SK-N-SH (cell line): ENCODE measurements at regions not wholly inside any gene's neighbourhood (a gene's known extent, or its start where the extent isn't known, plus 50 kb on each side); places are given as distances from the start of the nearest gene placed in this dataset.

ENCODE experiments used
- CTCF ChIA-PET: fragments of 300-600, 350-600 bp; formaldehyde crosslinking; extraction: SDS; loops from one replicate; lab custom pipeline; 2021; lab: Yijun Ruan, JAX
- POLR2A ChIA-PET: fragments of 350-600 bp; sonication (Branson Sonifier 250); formaldehyde crosslinking; extraction: SDS; loops from one replicate; lab custom pipeline; 2020; ENCODE audit warnings: antibody characterized with exemption, inconsistent platforms; lab: Yijun Ruan, JAX
- DNase-seq: peaks from one replicate; pipeline ENCODE4 v3.0.0; 2012
- H2AFZ ChIP-seq: fragments of 200-600 bp; sonication (generic); 2 replicates; pipeline ENCODE4 v1.8.1; 2016; ENCODE audit warnings: antibody characterized with exemption, mild to moderate bottlenecking, low read depth
- H3F3A ChIP-seq: fragments of 200-600 bp; sonication (generic); replicated peaks from 2 replicates; pipeline ENCODE3; 2016; ENCODE audit warnings: antibody characterized with exemption, mild to moderate bottlenecking; ENCODE audit not compliant: insufficient read depth
- H3K27ac ChIP-seq, 2 experiments: fragments of 200-500 bp in 1 of 2; fragments of 200-600 bp in 1 of 2; sonication (Bioruptor generic) in 1 of 2; sonication (generic), shearing (Covaris generic) in 1 of 2; 2 replicates each; pipeline versions ENCODE4 v1.5.1 to v1.6.1; 2014 to 2016; ENCODE audit warnings: low read depth in 2 of 2, inconsistent platforms in 1 of 2, low read length in 1 of 2, mild to moderate bottlenecking in 1 of 2, mixed read lengths in 1 of 2
- H3K27me3 ChIP-seq: fragments of 200-600 bp; sonication (generic), shearing (Covaris generic); 2 replicates; pipeline ENCODE4 v1.6.1; 2016; ENCODE audit warnings: mixed run types; ENCODE audit not compliant: insufficient read depth
- H3K36me3 ChIP-seq, 2 experiments: fragments of 200-500 bp in 1 of 2; fragments of 200-600 bp in 1 of 2; sonication (Bioruptor generic) in 1 of 2; sonication (generic) in 1 of 2; replicated peaks in 1 of 2; 2 replicates each; pipeline versions ENCODE3 to v1.5.1; 2014 to 2016; ENCODE audit warnings: low read length in 1 of 2, mild to moderate bottlenecking in 1 of 2; ENCODE audit not compliant: insufficient read depth in 2 of 2, control insufficient read depth in 1 of 2
- H3K4me1 ChIP-seq, 2 experiments: fragments of 200-500 bp in 1 of 2; fragments of 200-600 bp in 1 of 2; sonication (Bioruptor generic) in 1 of 2; sonication (generic), shearing (Covaris generic) in 1 of 2; 2 replicates each; pipeline versions ENCODE4 v1.5.1 to v1.6.1; 2014 to 2016; ENCODE audit warnings: low read depth in 1 of 2, low read length in 1 of 2, mixed run types in 1 of 2; ENCODE audit not compliant: insufficient read depth in 2 of 2, control insufficient read depth in 1 of 2
- H3K4me2 ChIP-seq: fragments of 200-600 bp; sonication (generic), shearing (Covaris generic); 2 replicates; pipeline ENCODE4 v1.6.1; 2017; ENCODE audit warnings: mixed run types
- H3K4me3 ChIP-seq, 2 experiments: fragments of 200-500 bp in 1 of 2; fragments of 200-600 bp in 1 of 2; sonication (Bioruptor generic) in 1 of 2; sonication (generic), shearing (Covaris generic) in 1 of 2; 2 replicates each; pipeline versions ENCODE4 v1.5.1 to v1.8.1; 2014 to 2016; ENCODE audit warnings: low read depth in 2 of 2, inconsistent platforms in 1 of 2, low read length in 1 of 2, mild to moderate bottlenecking in 1 of 2, mixed read lengths in 1 of 2, moderate library complexity in 1 of 2
- H3K79me2 ChIP-seq: fragments of 200-600 bp; sonication (generic); 2 replicates; pipeline ENCODE4 v1.8.1; 2017; ENCODE audit warnings: mild to moderate bottlenecking; ENCODE audit not compliant: insufficient read depth
- H3K9ac ChIP-seq: fragments of 200-600 bp; sonication (generic); 2 replicates; pipeline ENCODE4 v1.6.1; 2017; ENCODE audit warnings: mixed run types
- H3K9me2 ChIP-seq: fragments of 200-600 bp; sonication (generic); 2 replicates; pipeline ENCODE4 v1.6.1; 2017; ENCODE audit warnings: mixed run types
- H3K9me3 ChIP-seq: fragments of 200-600 bp; sonication (generic); 2 replicates; pipeline ENCODE4 v1.6.1; 2017; ENCODE audit warnings: mixed run types, mild to moderate bottlenecking, moderate library complexity
- H4K20me1 ChIP-seq: fragments of 200-600 bp; sonication (generic); 2 replicates; pipeline ENCODE4 v1.6.1; 2017; ENCODE audit warnings: mild to moderate bottlenecking, mixed run types; ENCODE audit not compliant: insufficient read depth
- EZH2phosphoT487 ChIP-seq: fragments of 200-600 bp; sonication (generic); IDR thresholded peaks from 2 replicates; pipeline ENCODE4 v1.6.1; 2017; ENCODE audit warnings: low read depth, mixed run types, mild to moderate bottlenecking, antibody characterized with exemption, moderate library complexity, borderline replicate concordance
- MAX ChIP-seq: IDR thresholded peaks from 2 replicates; pipeline ENCODE4 v1.4.0; 2012; ENCODE audit warnings: low read depth
- PBX3 ChIP-seq: IDR thresholded peaks from 2 replicates; pipeline ENCODE4; 2012
- SIN3A ChIP-seq: IDR thresholded peaks from 2 replicates; pipeline ENCODE4 v1.6.1; 2012; ENCODE audit warnings: low read depth, mild to moderate bottlenecking, low read length, moderate library complexity, borderline replicate concordance
- USF2 ChIP-seq: fragments of 150-350 bp; IDR thresholded peaks from 2 replicates; pipeline ENCODE4 v1.6.1; 2017; ENCODE audit warnings: antibody characterized with exemption, low read length, low read depth, borderline replicate concordance
- ZBTB33 ChIP-seq: IDR thresholded peaks from 2 replicates; pipeline ENCODE4 v1.4.0; 2012; ENCODE audit warnings: low read depth, borderline replicate concordance
- WGBS: methylation state at CpG from one replicate; pipeline ENCODE4 v1.1.6; 2017; ENCODE audit warnings: low lambda C conversion rate; 5-methylcytosine and 5-hydroxymethylcytosine counted together

GRCh38 chr13:82566864-82567263 is 1315.4 kb downstream of the SLITRK1 start:
- no peak overlapping the region for H3K4me3 ChIP-seq
- H3K4me2 ChIP-seq, result no peak overlapping the region
- POLR2A ChIA-PET, result no interaction called here
- no peak overlapping the region for H3K9ac ChIP-seq
- no peak overlapping the region for H3K27ac ChIP-seq
- no peak for TF ChIP-seq MAX
- TF ChIP-seq PBX3, result no peak
- TF ChIP-seq USF2, result no peak
- TF ChIP-seq SIN3A, result no peak
- TF ChIP-seq, all 33 proteins: peak for 0
- CTCF ChIA-PET, result no interaction called here
- WGBS, result 16% methylated on average over 5 of the region's 5 CpGs
- no peaks in the 10 kb centered on the region for H4K20me1 ChIP-seq
- no peaks in the 10 kb centered on the region for H3K9me2 ChIP-seq
- H3F3A ChIP-seq, result no peaks in the 10 kb centered on the region
- no peaks in the 10 kb centered on the region for H3K9me3 ChIP-seq
- H3K79me2 ChIP-seq, result no peaks in the 10 kb centered on the region
- no peaks in the 10 kb centered on the region for H3K27me3 ChIP-seq
- no peaks in the 10 kb centered on the region for H3K36me3 ChIP-seq
- no peak for DNase-seq
- H2AFZ ChIP-seq, result no peak overlapping the region
- H3K4me1 ChIP-seq, result no peaks in the 10 kb centered on the region

- H3F3A ChIP-seq, result no peaks in the 10 kb centered on the region
- ChIA-PET POLR2A (no interaction called here), CTCF (no interaction called here)
- H3K79me2 ChIP-seq, result no peaks in the 10 kb centered on the region
- H2AFZ ChIP-seq, result no peak overlapping the region
- 17% methylated on average over 7 of the region's 7 CpGs for WGBS
- H3K9me2 ChIP-seq, result no peaks in the 10 kb centered on the region
- H3K9ac ChIP-seq, result no peak overlapping the region
- no peaks in the 10 kb centered on the region for H4K20me1 ChIP-seq
- no peaks in the 10 kb centered on the region for H3K27me3 ChIP-seq
- DNase-seq, result no peak
- no peaks in the 10 kb centered on the region for H3K4me1 ChIP-seq
- TF ChIP-seq MAX (no peak), EZH2phosphoT487 (no peak), ZBTB33 (no peak)
- no peaks in the 10 kb centered on the region for H3K9me3 ChIP-seq
- no peak overlapping the region for H3K4me3 ChIP-seq
- no peaks in the 10 kb centered on the region for H3K36me3 ChIP-seq
- H3K4me2 ChIP-seq, result no peak overlapping the region
- H3K27ac ChIP-seq, result no peak overlapping the region
Observed at GRCh38 chr13:82565201-82565600, 1317.1 kb downstream of the SLITRK1 start.
